GM12875 (cell line): ENCODE measurements at regions not wholly inside any gene's neighbourhood (a gene's known extent, or its start where the extent isn't known, plus 50 kb on each side); places are given as distances from the start of the nearest gene placed in this dataset.

Experiments
- H3K4me3 ChIP-seq: one replicate; pipeline ENCODE4 v1.5.1; 2011; ENCODE audit warnings: low read depth, low read length, control low read depth
- CTCF ChIP-seq: IDR thresholded peaks from 2 replicates; pipeline ENCODE4 v1.5.1; 2011; ENCODE audit warnings: low read depth, mild to moderate bottlenecking, control low read depth, inconsistent platforms, low read length, moderate library complexity, borderline replicate concordance; ENCODE audit not compliant: insufficient read depth

GRCh38 chr18:73638709-73639108 lies 508.9 kb downstream of the FBXO15 start:
- no peak for TF ChIP-seq CTCF
- H3K4me3 ChIP-seq, result no peak overlapping the region

- no peak for TF ChIP-seq CTCF
- no peak overlapping the region for H3K4me3 ChIP-seq
These were observed 511.3 kb downstream of the FBXO15 start for GRCh38 chr18:73636355-73636754.

- TF ChIP-seq CTCF, result no peak
- H3K4me3 ChIP-seq, result no peak overlapping the region
These were observed 520.8 kb downstream of the FBXO15 start for GRCh38 chr18:73626859-73627258.

GRCh38 chr18:73626221-73626620 lies 521.4 kb downstream of the FBXO15 start:
- no peak for TF ChIP-seq CTCF
- no peak overlapping the region for H3K4me3 ChIP-seq

- H3K4me3 ChIP-seq, result no peak overlapping the region
- TF ChIP-seq CTCF, result no peak
These were observed 526.5 kb downstream of the FBXO15 start for GRCh38 chr18:73621091-73621490.

GRCh38 chr18:73617981-73618380 lies 529.7 kb downstream of the FBXO15 start:
- no peak overlapping the region for H3K4me3 ChIP-seq
- TF ChIP-seq CTCF, result no peak

- no peak overlapping the region for H3K4me3 ChIP-seq
- no peak for TF ChIP-seq CTCF
These were observed 532.1 kb downstream of the FBXO15 start for GRCh38 chr18:73615506-73615905.
